ENCODE measurements at regions not wholly inside any gene's neighbourhood (a gene's known extent, or its start where the extent isn't known, plus 50 kb on each side); places are given as distances from the start of the nearest gene placed in this dataset.

- no peak for TF ChIP-seq CTCF (IDR thresholded peaks at IDR 0.05)
- ATAC-seq (ENCODE audit: low read depth) (no peak), DNase-seq (no peak)
- intact Hi-C loops (cut with micrococcal nuclease), result no loop called here
- H3K4me1 Mint-ChIP-seq, result no peaks in the 10 kb centered on the region
- ChIA-PET POLR2A (no interaction called here), CTCF (no interaction called here)
- no peak overlapping the region for H3K27ac Mint-ChIP-seq
- H3K27me3 Mint-ChIP-seq, result no peaks in the 10 kb centered on the region
- H3K9me3 Mint-ChIP-seq, result no peaks in the 10 kb centered on the region
- H3K36me3 Mint-ChIP-seq (ENCODE audit: low read depth), result no peaks in the 10 kb centered on the region
- no peak overlapping the region for H3K4me3 Mint-ChIP-seq
These were observed 145.2 kb upstream of the CDH12 start for GRCh38 chr5:22998362-22998761.

- no peak overlapping the region for H3K27ac Mint-ChIP-seq
- ATAC-seq (ENCODE audit: low read depth), result no peak
- H3K27me3 Mint-ChIP-seq, result no peaks in the 10 kb centered on the region
- POLR2A ChIA-PET, result no interaction called here
- DNase-seq, result no peak
- H3K4me1 Mint-ChIP-seq, result no peaks in the 10 kb centered on the region
- H3K4me3 Mint-ChIP-seq, result no peak overlapping the region
- intact Hi-C loops (cut with micrococcal nuclease), result no loop called here
- peaks cover 10% of the 10 kb centered on the region for H3K9me3 Mint-ChIP-seq
- CTCF ChIA-PET, result no interaction called here
- no peaks in the 10 kb centered on the region for H3K36me3 Mint-ChIP-seq (ENCODE audit: low read depth)
- no peak for TF ChIP-seq CTCF (IDR thresholded peaks at IDR 0.05)
These were observed 135.8 kb upstream of the CDH12 start for GRCh38 chr5:22988937-22989336.

DNA sequence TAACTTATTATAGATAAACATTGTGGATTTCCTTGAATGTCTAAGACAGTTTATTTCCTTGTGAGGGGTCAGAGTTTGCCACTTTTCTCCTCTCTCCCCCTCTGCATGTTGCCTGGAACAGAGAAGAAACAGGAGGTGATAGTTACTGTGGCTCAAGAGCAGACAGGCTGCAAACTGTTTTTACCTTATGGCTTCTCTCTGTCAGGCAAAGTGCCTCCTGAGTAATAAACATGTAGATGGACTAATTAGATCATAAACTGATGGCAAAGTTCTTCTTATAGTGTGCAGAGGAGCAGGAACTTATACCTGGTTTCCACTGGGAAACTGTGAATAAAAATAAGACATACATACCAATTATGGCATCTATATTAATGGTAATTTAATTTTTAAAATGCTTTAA, 133.1 kb upstream of the CDH12 start:
- ChIA-PET CTCF (no interaction called here), POLR2A (no interaction called here)
- no peak for DNase-seq
- ATAC-seq (ENCODE audit: low read depth), result no peak
- intact Hi-C loops (cut with micrococcal nuclease), result no loop called here
- no peak for TF ChIP-seq CTCF (IDR thresholded peaks at IDR 0.05)
- H3K27ac Mint-ChIP-seq, result no peak overlapping the region
- no peaks in the 10 kb centered on the region for H3K27me3 Mint-ChIP-seq
- no peaks in the 10 kb centered on the region for H3K36me3 Mint-ChIP-seq (ENCODE audit: low read depth)
- no peak overlapping the region for H3K4me3 Mint-ChIP-seq
- H3K4me1 Mint-ChIP-seq, result no peaks in the 10 kb centered on the region
- H3K9me3 Mint-ChIP-seq, result no peaks in the 10 kb centered on the region

DNA sequence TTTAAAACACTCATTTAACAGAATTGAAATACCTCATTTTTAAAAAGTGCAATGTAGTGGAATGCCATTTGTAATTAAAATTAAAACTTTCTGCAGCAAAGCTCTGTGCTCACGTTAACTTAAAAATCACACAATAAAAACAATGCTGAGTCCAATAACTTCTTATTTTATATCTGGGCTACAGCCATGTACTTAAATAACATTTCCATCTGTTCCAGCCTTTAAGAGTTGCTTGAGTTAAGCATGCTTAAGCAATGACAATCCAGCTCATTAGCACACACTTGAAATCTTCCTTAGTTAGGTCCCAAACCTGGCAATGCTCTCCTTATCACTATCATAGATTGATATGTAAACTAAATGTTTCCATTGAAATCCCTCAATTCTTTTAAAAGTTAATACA, 132.3 kb upstream of the CDH12 start:
- ChIA-PET CTCF (no interaction called here), POLR2A (no interaction called here)
- DNase-seq (no peak), ATAC-seq (ENCODE audit: low read depth) (no peak)
- TF ChIP-seq CTCF (IDR thresholded peaks at IDR 0.05), result no peak
- H3K4me1 Mint-ChIP-seq, result no peaks in the 10 kb centered on the region
- no peak overlapping the region for H3K27ac Mint-ChIP-seq
- H3K36me3 Mint-ChIP-seq (ENCODE audit: low read depth), result no peaks in the 10 kb centered on the region
- H3K9me3 Mint-ChIP-seq, result no peaks in the 10 kb centered on the region
- intact Hi-C loops (cut with micrococcal nuclease), result no loop called here
- no peaks in the 10 kb centered on the region for H3K27me3 Mint-ChIP-seq
- H3K4me3 Mint-ChIP-seq, result no peak overlapping the region

GRCh38 chr5:22970956-22971618, 117.9 kb upstream of the CDH12 start:
- DNase-seq, result no peak
- no peaks in the 10 kb centered on the region for H3K36me3 Mint-ChIP-seq (ENCODE audit: low read depth)
- TF ChIP-seq CTCF (IDR thresholded peaks at IDR 0.05), result no peak
- peaks cover 20% of the 10 kb centered on the region for H3K4me1 Mint-ChIP-seq
- no peaks in the 10 kb centered on the region for H3K27me3 Mint-ChIP-seq
- CTCF ChIA-PET, result no interaction called here
- intact Hi-C loops (cut with micrococcal nuclease), result no loop called here
- peaks cover 19% of the 10 kb centered on the region for H3K9me3 Mint-ChIP-seq
- no peak overlapping the region for H3K27ac Mint-ChIP-seq
- ATAC-seq (ENCODE audit: low read depth), result no peak
- no peak overlapping the region for H3K4me3 Mint-ChIP-seq
- POLR2A ChIA-PET, result no interaction called here

All from activated B cell treated with CpG ODN at 0.5 μM for 24 hours (primary cell).